HG03354 (cell line): ENCODE measurements at regions not wholly inside any gene's neighbourhood (a gene's known extent, or its start where the extent isn't known, plus 50 kb on each side); places are given as distances from the start of the nearest gene placed in this dataset.
"Not testable (repeated sequence)": the region's sequence is repeated elsewhere in the genome, so short reads cannot be mapped to it uniquely, and the experiment has no call there.

ENCODE experiments used
- ATAC-seq: cut with Tn5 transposase; IDR thresholded peaks from one replicate; pipeline ENCODE4 v1.9.1; 2021; ENCODE audit warnings: mild to moderate bottlenecking; ENCODE audit not compliant: unreplicated experiment, poor library complexity, severe bottlenecking

GRCh38 chr12:107826276-107826675 lies 51.8 kb downstream of the ASCL4 start:
- ATAC-seq: no peak

- no peak for ATAC-seq
These were observed 54.8 kb downstream of the ASCL4 start for GRCh38 chr12:107829271-107829670.

- no peak for ATAC-seq
These were observed 57.9 kb downstream of the ASCL4 start for GRCh38 chr12:107832441-107832840.

GRCh38 chr12:107840186-107840585 lies 65.7 kb downstream of the ASCL4 start:
- ATAC-seq: no peak

- no peak for ATAC-seq
These were observed 69.1 kb downstream of the ASCL4 start for GRCh38 chr12:107843351-107844311.

GRCh38 chr12:107844312-107844921 lies 69.9 kb downstream of the ASCL4 start:
- ATAC-seq: no peak

GRCh38 chr12:107845226-107845979 lies 70.9 kb downstream of the ASCL4 start:
- ATAC-seq: no peak

GRCh38 chr12:107845980-107846659 lies 71.6 kb downstream of the ASCL4 start:
- no peak for ATAC-seq

GRCh38 chr12:107847430-107847829 lies 72.9 kb downstream of the ASCL4 start:
- no peak for ATAC-seq

GRCh38 chr12:107847830-107848229 lies 73.3 kb downstream of the ASCL4 start:
- no peak for ATAC-seq

GRCh38 chr12:107853479-107853878 lies 79.0 kb downstream of the ASCL4 start:
- ATAC-seq: no peak

- ATAC-seq: no peak
These were observed 81.0 kb downstream of the ASCL4 start for GRCh38 chr12:107855471-107855870.

- no peak for ATAC-seq
These were observed 81.6 kb downstream of the ASCL4 start for GRCh38 chr12:107856096-107856495.

- no peak for ATAC-seq
These were observed 82.7 kb downstream of the ASCL4 start for GRCh38 chr12:107857191-107857590.

GRCh38 chr12:107859367-107859766 lies 84.9 kb downstream of the ASCL4 start:
- no peak for ATAC-seq

GRCh38 chr12:107864235-107864634 lies 89.7 kb downstream of the ASCL4 start:
- no peak for ATAC-seq

GRCh38 chr12:107864727-107865126 lies 90.2 kb downstream of the ASCL4 start:
- not testable (repeated sequence) for ATAC-seq

- no peak for ATAC-seq
These were observed 98.7 kb downstream of the ASCL4 start for GRCh38 chr12:107873223-107873622.

- no peak for ATAC-seq
These were observed 101.3 kb downstream of the ASCL4 start for GRCh38 chr12:107875786-107876185.
